ENCODE measurements at regions not wholly inside any gene's neighbourhood (a gene's known extent, or its start where the extent isn't known, plus 50 kb on each side); places are given as distances from the start of the nearest gene placed in this dataset.

GRCh38 chr13:72379581-72379980 is 347.8 kb downstream of the MZT1 start:
- DNase-seq (ENCODE audit: low read depth) = peak; percentile 20

GRCh38 chr13:72368031-72368430 is 359.4 kb downstream of the MZT1 start:
- DNase-seq (ENCODE audit: low read depth) = peak; percentile 57

GRCh38 chr13:72346716-72347115 is 380.7 kb downstream of the MZT1 start:
- DNase-seq (ENCODE audit: low read depth) = no peak

- no peak for DNase-seq (ENCODE audit: low read depth)
These were observed 385.1 kb downstream of the MZT1 start for GRCh38 chr13:72342364-72342763.

GRCh38 chr13:72341904-72342303 is 385.5 kb downstream of the MZT1 start:
- DNase-seq (ENCODE audit: low read depth) = no peak

GRCh38 chr13:72317346-72318109 is 409.9 kb downstream of the MZT1 start:
- no peak for DNase-seq (ENCODE audit: low read depth)

GRCh38 chr13:72316716-72317115 is 410.7 kb downstream of the MZT1 start:
- no peak for DNase-seq (ENCODE audit: low read depth)

- no peak for DNase-seq (ENCODE audit: low read depth)
These were observed 412.1 kb downstream of the MZT1 start for GRCh38 chr13:72315312-72315711.

GRCh38 chr13:72314210-72314609 is 413.2 kb downstream of the MZT1 start:
- DNase-seq (ENCODE audit: low read depth) = no peak

- no peak for DNase-seq (ENCODE audit: low read depth)
These were observed 413.9 kb downstream of the MZT1 start for GRCh38 chr13:72313546-72313945.

- DNase-seq (ENCODE audit: low read depth) = peak; percentile 70
These were observed 423.3 kb downstream of the MZT1 start for GRCh38 chr13:72303941-72304746.

- DNase-seq (ENCODE audit: low read depth) = no peak
These were observed 429.2 kb upstream of the DACH1 start for GRCh38 chr13:72296246-72296645.

- DNase-seq (ENCODE audit: low read depth) = peak; percentile 69
These were observed 428.1 kb upstream of the DACH1 start for GRCh38 chr13:72295153-72295552.

GRCh38 chr13:72293206-72293605 is 426.2 kb upstream of the DACH1 start:
- DNase-seq (ENCODE audit: low read depth) = no peak

GRCh38 chr13:72290962-72291681 is 424.1 kb upstream of the DACH1 start:
- peak; percentile 99 for DNase-seq (ENCODE audit: low read depth)

GRCh38 chr13:72286421-72286820 is 419.4 kb upstream of the DACH1 start:
- no peak for DNase-seq (ENCODE audit: low read depth)

- peak; percentile 55 for DNase-seq (ENCODE audit: low read depth)
These were observed 417.8 kb upstream of the DACH1 start for GRCh38 chr13:72284791-72285190.

- DNase-seq (ENCODE audit: low read depth) = no peak
These were observed 394.7 kb upstream of the DACH1 start for GRCh38 chr13:72261732-72262131.

GRCh38 chr13:72259528-72259927 is 392.5 kb upstream of the DACH1 start:
- no peak for DNase-seq (ENCODE audit: low read depth)

- no peak for DNase-seq (ENCODE audit: low read depth)
These were observed 391.5 kb upstream of the DACH1 start for GRCh38 chr13:72258340-72258981.

GRCh38 chr13:72255908-72256307 is 388.9 kb upstream of the DACH1 start:
- DNase-seq (ENCODE audit: low read depth) = peak; percentile 66

GRCh38 chr13:72253754-72254153 is 386.8 kb upstream of the DACH1 start:
- DNase-seq (ENCODE audit: low read depth) = peak; percentile 12

Measured in renal cortical epithelial cell (primary cell).